Stimulated activated CD4-positive, alpha-beta T cell treated with anti-CD3 and anti-CD28 coated beads, TNF-alpha, amount 100 ng/mL, for 1 hour (primary cell): ENCODE measurements at regions not wholly inside any gene's neighbourhood (a gene's known extent, or its start where the extent isn't known, plus 50 kb on each side); places are given as distances from the start of the nearest gene placed in this dataset.
"Not testable (repeated sequence)": the region's sequence is repeated elsewhere in the genome, so short reads cannot be mapped to it uniquely, and the experiment has no call there.

Experiments
- DNase-seq, 3 donors: peaks; one replicate each; pipeline ENCODE4 v3.0.0-alpha.2; 2020; ENCODE audit warnings: low read depth in 3 of 3, low spot score in 1 of 3

DNA sequence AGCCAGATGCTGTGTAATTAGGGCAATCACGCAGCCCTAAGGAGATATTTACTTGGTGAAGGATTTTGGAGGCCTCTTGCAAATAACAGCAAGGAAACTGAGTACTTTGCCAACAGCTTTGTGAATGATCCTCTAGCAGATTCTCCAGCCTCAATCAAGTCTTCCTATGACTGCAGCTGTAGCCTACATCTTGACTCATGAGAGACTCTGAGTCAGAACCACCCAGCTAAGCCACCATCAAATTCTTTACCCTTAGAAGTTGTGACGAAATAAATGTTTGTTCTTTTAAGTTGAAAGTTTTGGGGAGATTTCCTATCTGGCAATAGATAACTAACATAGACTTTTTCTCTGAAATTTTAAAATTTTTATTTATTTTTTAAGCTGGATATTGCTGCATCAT, 237.6 kb upstream of the CCNH start:
- no peak for DNase-seq

GRCh38 chr5:87649455-87649854, 236.7 kb upstream of the CCNH start:
- DNase-seq = no peak

GRCh38 chr5:87645224-87645623, 232.5 kb upstream of the CCNH start:
- DNase-seq = no peak

GRCh38 chr5:87640902-87641301, 228.2 kb upstream of the CCNH start:
- DNase-seq = no peak

DNA sequence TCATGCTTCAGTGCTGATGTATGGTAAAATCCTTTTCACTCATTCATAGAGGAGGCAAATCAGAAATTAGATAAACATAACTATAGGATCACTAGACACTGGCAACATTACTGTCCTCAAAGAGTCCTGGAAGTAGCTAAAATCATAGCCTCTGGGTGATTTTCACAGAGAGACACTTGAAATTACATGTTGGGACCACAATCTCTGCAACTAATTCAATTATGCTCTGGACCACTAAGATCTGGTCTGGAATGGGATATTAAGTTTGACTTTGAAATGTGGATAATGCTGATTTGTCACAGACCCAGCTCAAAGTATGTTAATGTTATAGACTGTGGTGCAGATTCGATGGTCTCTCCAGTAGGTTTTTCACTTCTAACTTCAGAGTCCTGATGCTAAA, 214.6 kb upstream of the CCNH start:
- no peak for DNase-seq

DNA sequence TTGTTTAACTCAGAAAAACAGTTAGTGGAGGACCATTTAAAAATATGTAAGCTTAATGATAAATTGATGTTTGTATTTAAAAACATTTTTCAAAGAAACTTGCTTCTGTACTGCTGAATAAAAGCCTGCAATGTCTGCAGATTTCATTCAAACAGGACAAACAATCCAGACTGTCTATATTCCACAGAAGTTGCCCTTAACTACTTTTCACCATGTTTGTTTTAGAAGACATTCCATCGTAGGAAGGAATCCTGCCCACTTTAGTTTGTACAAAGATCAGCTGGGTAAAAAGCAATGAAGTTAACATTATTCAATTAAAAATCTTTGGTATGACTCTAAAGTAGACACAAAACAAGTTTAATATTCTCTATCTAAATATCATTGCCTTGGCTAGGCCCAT, 195.7 kb upstream of the CCNH start:
- DNase-seq = no peak

DNA sequence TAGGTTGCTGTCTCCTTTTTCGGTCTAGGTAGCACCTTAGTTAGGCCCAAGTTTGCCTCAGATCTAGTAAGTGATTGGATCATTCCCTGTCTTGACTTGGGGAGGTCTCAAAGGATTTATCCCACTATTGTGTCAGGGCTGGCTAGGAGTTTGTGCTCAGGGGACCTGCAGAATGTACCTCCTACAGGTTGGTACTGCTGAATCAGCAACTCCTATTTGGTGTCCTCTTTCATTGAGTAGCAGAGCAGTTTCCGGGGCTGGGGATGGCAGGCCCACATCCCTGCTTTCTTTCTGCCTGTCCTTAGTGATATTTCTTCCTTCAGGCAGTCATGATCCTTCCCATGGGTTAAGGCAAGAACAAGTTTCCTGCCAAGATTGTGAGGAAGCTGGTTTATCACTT, 192.9 kb upstream of the CCNH start:
- DNase-seq = no peak

DNA sequence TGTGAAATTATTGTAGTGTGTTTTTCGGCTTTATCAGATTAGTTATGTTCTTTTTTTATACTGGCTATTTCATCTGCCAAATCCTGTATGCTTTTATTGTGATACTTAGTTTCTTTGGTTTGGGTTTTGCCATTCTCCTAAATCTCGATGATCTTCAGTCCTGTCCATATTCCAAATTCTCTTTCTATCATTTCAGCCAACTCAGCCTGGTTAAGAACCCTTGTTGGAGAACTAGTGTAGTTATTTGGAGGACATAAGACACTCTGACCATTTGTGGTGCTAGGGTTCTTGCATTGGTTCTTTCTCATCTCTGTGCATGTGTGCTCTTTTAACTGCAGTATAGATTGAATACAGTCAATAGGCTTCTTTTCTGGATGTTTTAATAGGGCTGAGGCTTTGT, 187.0 kb upstream of the CCNH start:
- no peak for DNase-seq

GRCh38 chr5:87598460-87598859, 185.7 kb upstream of the CCNH start:
- DNase-seq = no peak

- no peak for DNase-seq
These were observed 181.8 kb upstream of the CCNH start for GRCh38 chr5:87594566-87594965.

GRCh38 chr5:87589587-87589986, 176.9 kb upstream of the CCNH start:
- no peak for DNase-seq

DNA sequence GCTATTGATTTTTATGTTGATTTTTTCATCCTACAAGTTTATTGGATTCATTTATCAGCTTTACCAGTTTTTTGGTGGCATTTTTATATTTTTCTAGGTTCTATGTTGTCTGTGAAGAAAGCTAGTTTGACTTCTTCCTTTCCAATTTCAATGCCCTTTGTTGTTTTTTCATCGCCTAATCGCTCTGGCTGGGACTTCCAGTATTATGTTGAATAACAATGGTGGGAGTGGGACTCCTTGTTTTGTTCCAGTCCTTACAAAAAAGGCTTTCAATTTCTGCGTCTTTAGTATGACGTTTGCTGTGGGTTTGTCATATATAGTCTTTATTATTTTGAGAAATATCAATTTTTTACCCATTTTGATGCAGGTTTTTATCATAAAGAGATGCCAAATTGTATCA, 175.6 kb upstream of the CCNH start:
- DNase-seq = no peak

- not testable (repeated sequence) for DNase-seq
These were observed 171.0 kb upstream of the CCNH start for GRCh38 chr5:87583704-87584103.

DNA sequence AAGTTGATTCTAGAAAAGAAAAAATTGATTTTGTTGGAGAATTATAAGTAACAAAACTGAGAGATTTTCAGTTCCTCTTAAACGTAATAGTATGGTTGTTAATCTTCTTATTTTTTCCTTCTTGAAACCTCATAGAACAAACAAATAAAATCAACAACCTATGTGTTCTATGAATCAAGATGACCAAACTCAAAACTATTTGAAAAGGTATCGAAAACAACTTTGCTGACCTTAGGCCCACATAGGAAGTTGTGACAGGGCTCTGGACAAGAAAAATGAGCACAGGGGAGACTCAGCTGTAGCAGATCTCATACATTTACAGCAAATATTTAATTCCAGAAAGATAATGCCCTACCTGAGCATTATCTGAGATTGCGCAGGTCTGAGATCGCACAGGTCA, 169.4 kb upstream of the CCNH start:
- DNase-seq = no peak

GRCh38 chr5:87581661-87582060, 168.9 kb upstream of the CCNH start:
- no peak for DNase-seq

DNA sequence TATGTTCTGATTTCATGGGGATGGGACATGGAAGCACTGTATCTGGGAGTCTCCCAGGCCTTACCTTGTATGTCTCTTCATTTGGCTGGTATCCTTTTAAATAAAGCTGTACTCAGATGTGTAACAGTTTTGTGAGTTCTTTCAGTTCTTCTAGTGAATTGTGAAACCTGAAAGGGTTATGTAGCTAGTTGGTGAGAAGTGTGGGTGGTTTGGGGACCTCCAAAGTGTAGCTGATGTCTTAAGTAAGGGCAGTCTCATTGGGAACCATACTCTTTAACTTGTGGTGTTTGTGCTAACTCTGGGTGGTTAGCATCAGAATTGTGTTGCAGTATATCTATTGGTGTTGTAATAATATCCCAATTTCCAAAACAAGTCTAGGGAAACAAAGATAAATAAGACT, 166.9 kb upstream of the CCNH start:
- no peak for DNase-seq

- no peak for DNase-seq
These were observed 164.1 kb upstream of the CCNH start for GRCh38 chr5:87576867-87577266.

DNA sequence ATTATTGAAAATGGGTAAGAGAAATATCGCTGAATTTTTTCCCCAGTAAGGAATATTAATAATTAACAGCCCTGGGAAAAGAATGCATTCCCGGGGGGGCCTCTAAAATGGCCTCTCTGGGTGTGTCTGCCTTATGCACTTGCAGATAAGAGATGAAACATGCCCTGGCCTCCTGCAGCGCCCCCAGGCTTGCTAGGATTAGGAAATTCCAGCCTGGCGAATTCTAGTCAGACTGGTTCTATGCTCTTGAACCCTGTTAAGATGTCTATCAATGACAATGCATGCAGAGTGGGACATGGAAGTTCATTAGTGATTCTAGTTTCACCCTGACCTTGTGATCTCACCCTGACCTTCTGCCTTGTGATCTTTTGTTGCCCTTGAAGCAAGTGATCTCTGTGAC, 163.6 kb upstream of the CCNH start:
- DNase-seq = not testable (repeated sequence)

- no peak for DNase-seq
These were observed 161.4 kb upstream of the CCNH start for GRCh38 chr5:87574106-87574505.

- no peak for DNase-seq
These were observed 159.9 kb upstream of the CCNH start for GRCh38 chr5:87572611-87573010.

DNA sequence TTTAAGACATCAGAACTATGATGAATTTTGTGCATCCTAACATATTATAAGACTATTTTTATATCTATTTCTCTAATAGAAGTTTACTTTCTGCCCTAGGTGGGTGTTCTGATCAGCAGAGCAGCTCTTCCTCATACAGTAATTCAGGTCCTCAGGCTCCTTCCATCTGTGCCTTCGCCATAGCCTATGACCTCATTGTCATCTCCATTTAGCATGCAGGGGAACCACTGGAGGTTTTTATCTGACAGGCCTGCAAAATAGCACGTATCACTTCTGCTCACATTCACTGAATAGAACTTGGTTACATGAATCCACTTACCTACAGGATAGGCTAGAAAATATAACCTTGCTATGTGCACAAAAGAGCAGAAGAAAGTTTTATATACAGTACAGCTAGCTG, 159.4 kb upstream of the CCNH start:
- DNase-seq = no peak

DNA sequence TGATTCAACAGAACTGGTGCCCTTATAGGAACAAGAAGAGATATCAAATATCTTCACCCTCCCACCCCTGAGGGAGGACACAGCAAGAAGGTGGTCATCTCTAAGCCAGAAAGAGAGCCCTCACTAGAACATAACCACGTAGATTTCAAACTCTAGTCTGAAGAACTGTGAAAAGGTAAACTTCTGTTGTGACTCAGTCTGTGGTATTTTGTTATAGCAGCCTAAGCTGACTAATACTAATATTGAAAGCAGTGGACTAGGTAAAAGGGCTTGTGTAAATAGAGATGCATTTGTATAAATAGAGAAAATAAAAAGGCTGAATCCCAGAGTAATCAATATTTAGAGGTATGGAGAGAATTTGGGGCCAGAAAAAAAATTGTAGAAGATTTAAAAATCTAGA, 157.6 kb upstream of the CCNH start:
- DNase-seq = no peak

GRCh38 chr5:87562068-87562467, 149.3 kb upstream of the CCNH start:
- DNase-seq = no peak

DNA sequence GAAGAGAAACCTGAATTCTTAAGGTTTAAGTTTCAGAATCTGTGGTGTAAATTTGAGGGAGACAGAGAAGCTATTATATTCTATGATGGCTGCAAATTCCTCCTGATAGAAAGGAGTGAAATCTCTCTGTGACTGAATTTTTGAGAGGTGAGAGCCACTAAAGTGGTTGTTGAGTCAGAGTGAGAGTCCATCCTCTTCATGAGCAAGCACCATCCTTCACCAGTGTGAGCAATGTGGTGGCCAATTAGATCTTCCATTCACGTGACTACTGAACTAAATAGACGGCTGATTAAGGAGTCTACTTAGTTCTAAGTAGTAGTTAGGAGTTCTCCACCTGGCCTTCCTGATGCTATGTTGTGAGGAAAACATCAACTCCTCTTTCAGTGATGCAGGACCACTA, 147.8 kb upstream of the CCNH start:
- DNase-seq = no peak
